Gastrocnemius medialis (tissue), 4 donors: ENCODE measurements at regions not wholly inside any gene's neighbourhood (a gene's known extent, or its start where the extent isn't known, plus 50 kb on each side); places are given as distances from the start of the nearest gene placed in this dataset.

Experiments
- CTCF ChIP-seq, 5 experiments: fragments of 450-650 bp in 3 of 5; fragments of 200-600 bp in 2 of 5; sonication (generic) in 2 of 5; IDR thresholded peaks in 4 of 5; conservative IDR thresholded peaks in 1 of 5; 1 replicate in 4 of 5; 2 replicates in 1 of 5; pipeline ENCODE4 v1.5.1; 2016 to 2019; ENCODE audit warnings: antibody characterized with exemption in 5 of 5, mild to moderate bottlenecking in 3 of 5, moderate library complexity in 3 of 5
- POLR2A ChIP-seq, 2 donors: fragments of 450-650 bp; IDR thresholded peaks; one replicate each; pipeline ENCODE4 v1.6.1; 2017; ENCODE audit warnings: antibody characterized with exemption in 2 of 2, mild to moderate bottlenecking in 2 of 2, moderate library complexity in 2 of 2

- TF ChIP-seq CTCF (IDR thresholded peaks at IDR 0.05 in 4 of 5, conservative IDR thresholded peaks at IDR 0.05 in 1 of 5) (no peak), POLR2A (IDR thresholded peaks at IDR 0.05) (no peak)
These were observed 617.6 kb downstream of the CPS1 start for GRCh38 chr2:211174021-211174420.
